ENCODE measurements at regions not wholly inside any gene's neighbourhood (a gene's known extent, or its start where the extent isn't known, plus 50 kb on each side); places are given as distances from the start of the nearest gene placed in this dataset.

GRCh38 chr6:165869526-165869925, 206.5 kb upstream of the PDE10A start:
- TF ChIP-seq CTCF (IDR thresholded peaks at IDR 0.05 in 4 of 5, conservative IDR thresholded peaks at IDR 0.05 in 1 of 5) (no peak), POLR2A (IDR thresholded peaks at IDR 0.05) (no peak)

All from gastrocnemius medialis (tissue), 4 donors.